GM12878 (cell line): ENCODE measurements at regions not wholly inside any gene's neighbourhood (a gene's known extent, or its start where the extent isn't known, plus 50 kb on each side); places are given as distances from the start of the nearest gene placed in this dataset.

Experiments used
- ATAC-seq: fragments of 200-7000 bp; cut with Tn5 transposase; 3 replicates; pipeline ENCODE4 v1.9.1; 2020; ENCODE audit warnings: mild to moderate bottlenecking, moderate library complexity
- BruUV-seq: library from RNA; stranded (reverse); fragments of 400-500 nt; replicated peaks from 2 replicates; lab custom pipeline; 2021; lab: Mats Ljungman, UMichigan
- CTCF ChIA-PET: fragments of 300-600 bp; sonication (Branson Sonifier 250); formaldehyde crosslinking; extraction: SDS; loops from one replicate; lab custom pipeline; 2021; ENCODE audit warnings: inconsistent platforms; lab: Yijun Ruan, JAX
- POLR2A ChIA-PET: fragments of 350-600 bp; formaldehyde crosslinking; extraction: SDS; loops from one replicate; lab custom pipeline; 2021; ENCODE audit warnings: inconsistent platforms; lab: Charles Lee
- RAD21 ChIA-PET: fragments of 300-600 bp; sonication (Branson Sonifier 250); formaldehyde crosslinking; loops from one replicate; lab custom pipeline; 2023; ENCODE audit warnings: antibody characterized with exemption; ENCODE audit not compliant: unreplicated experiment; lab: Charles Lee
- SMC1A ChIA-PET: fragments of 300-600 bp; sonication (Branson Sonifier 250); formaldehyde crosslinking; loops from one replicate; lab custom pipeline; 2023; ENCODE audit not compliant: unreplicated experiment, uncharacterized antibody; lab: Charles Lee
- DNase-seq: peaks from one replicate; pipeline ENCODE4 v3.0.0-alpha.2; 2011; ENCODE audit warnings: low read depth, low spot score
- FAIRE-seq: peaks from 3 replicates; lab custom pipeline; 2011; peaks lifted over from hg19 to GRCh38; lab: Jason Lieb, UNC
- H2AFZ ChIP-seq: 2 replicates; pipeline ENCODE4 v1.6.0; 2011; ENCODE audit warnings: low read depth, low read length, control low read depth; ENCODE audit not compliant: control insufficient read depth
- H3K27ac ChIP-seq: 2 replicates; pipeline ENCODE4 v1.5.1; 2011; ENCODE audit warnings: control low read depth; ENCODE audit not compliant: control insufficient read depth, insufficient read depth
- H3K27me3 ChIP-seq, 2 experiments: replicated peaks in 1 of 2; 2 replicates each; pipeline versions ENCODE4 v1.6.0 to v1.6.1; 2011; ENCODE audit warnings: low read length in 1 of 2; ENCODE audit not compliant: control insufficient read depth in 2 of 2, insufficient read depth in 2 of 2
- H3K36me3 ChIP-seq, 2 experiments: 2 replicates each; pipeline ENCODE4 v1.5.1; 2011; ENCODE audit warnings: low read length in 1 of 2; ENCODE audit not compliant: control insufficient read depth in 2 of 2, insufficient read depth in 2 of 2
- H3K4me1 ChIP-seq: 2 replicates; pipeline ENCODE4 v1.6.1; 2011; ENCODE audit warnings: mild to moderate bottlenecking, low read length, moderate library complexity, mixed read lengths; ENCODE audit not compliant: control insufficient read depth, insufficient read depth
- H3K4me2 ChIP-seq: 2 replicates; pipeline ENCODE4 v1.6.0; 2011; ENCODE audit warnings: control low read depth; ENCODE audit not compliant: control insufficient read depth, insufficient read depth
- H3K4me3 ChIP-seq: fragments of 200-600 bp; sonication (generic); 2 replicates; pipeline ENCODE4 v1.5.1; 2016
- H3K79me2 ChIP-seq: 2 replicates; pipeline ENCODE4 v1.6.0; 2011; ENCODE audit warnings: low read length; ENCODE audit not compliant: control insufficient read depth, insufficient read depth
- H3K9ac ChIP-seq: 2 replicates; pipeline ENCODE4 v1.8.0; 2011; ENCODE audit warnings: low read length, control low read depth, mixed read lengths; ENCODE audit not compliant: control insufficient read depth, insufficient read depth
- H3K9me3 ChIP-seq: replicated peaks from 3 replicates; pipeline ENCODE4 v1.5.1; 2011; ENCODE audit warnings: mild to moderate bottlenecking, low read length; ENCODE audit not compliant: control insufficient read depth, insufficient read depth
- H4K20me1 ChIP-seq: 2 replicates; pipeline ENCODE4 v1.6.0; 2011; ENCODE audit not compliant: control insufficient read depth, insufficient read depth
- ASH2L ChIP-seq: fragments of 300-600, 200-600 bp; sonication (generic); IDR thresholded peaks from 2 replicates; pipeline ENCODE4 v1.6.1; 2017; ENCODE audit warnings: low read depth, mild to moderate bottlenecking, borderline replicate concordance
- CEBPZ ChIP-seq: fragments of 150-350 bp; IDR thresholded peaks from 2 replicates; pipeline ENCODE4 v1.6.1; 2016; ENCODE audit warnings: low read depth, low read length
- DPF2 ChIP-seq: fragments of 450-650 bp; IDR thresholded peaks from 2 replicates; pipeline ENCODE4 v1.6.1; 2017; ENCODE audit warnings: mild to moderate bottlenecking
- ESRRA ChIP-seq: IDR thresholded peaks from 2 replicates; pipeline ENCODE4 v1.6.1; 2012; ENCODE audit warnings: mild to moderate bottlenecking, low read length, improper control_type of control experiment
- FOXK2 ChIP-seq: fragments of 450-650 bp; IDR thresholded peaks from 2 replicates; pipeline ENCODE4 v1.6.1; 2017; ENCODE audit warnings: mild to moderate bottlenecking, moderate library complexity
- IRF4 ChIP-seq: IDR thresholded peaks from 2 replicates; pipeline ENCODE4 v1.6.1; 2011; ENCODE audit warnings: low read depth, low read length
- KLF5 ChIP-seq: fragments of 450-650 bp; IDR thresholded peaks from 2 replicates; pipeline ENCODE4 v1.6.1; 2014; ENCODE audit warnings: mild to moderate bottlenecking; ENCODE audit not compliant: partially characterized antibody
- LARP7 ChIP-seq: fragments of 450-650 bp; IDR thresholded peaks from 2 replicates; pipeline ENCODE4 v1.6.1; 2017; ENCODE audit warnings: mild to moderate bottlenecking
- MEF2B ChIP-seq: fragments of 450-650 bp; IDR thresholded peaks from 2 replicates; pipeline ENCODE4 v1.6.1; 2018; ENCODE audit warnings: mild to moderate bottlenecking, moderate library complexity; ENCODE audit not compliant: partially characterized antibody, poor library complexity, severe bottlenecking
- MYC ChIP-seq: IDR thresholded peaks from 2 replicates; pipeline ENCODE4 v1.6.1; 2011; ENCODE audit warnings: mild to moderate bottlenecking, low read length, moderate library complexity, inconsistent platforms; ENCODE audit not compliant: insufficient read depth, insufficient replicate concordance, insufficient read length, severe bottlenecking
- PML ChIP-seq: IDR thresholded peaks from 2 replicates; pipeline ENCODE4 v1.6.1; 2012; ENCODE audit warnings: low read length, inconsistent platforms
- POU2F2 ChIP-seq: IDR thresholded peaks from 3 replicates; pipeline ENCODE4 v1.6.1; 2011; ENCODE audit warnings: low read depth, mild to moderate bottlenecking, low read length, borderline replicate concordance
- SP1 ChIP-seq: IDR thresholded peaks from one replicate; pipeline ENCODE4 v1.6.1; 2011; ENCODE audit warnings: low read depth, low read length
- SRF ChIP-seq, 2 experiments: IDR thresholded peaks; 2 replicates each; pipeline ENCODE4 v1.6.1; 2011; ENCODE audit warnings: low read depth in 2 of 2, low read length in 2 of 2, mild to moderate bottlenecking in 1 of 2, moderate library complexity in 1 of 2
- TARDBP ChIP-seq: IDR thresholded peaks from 2 replicates; pipeline ENCODE4 v1.6.1; 2016; ENCODE audit warnings: borderline replicate concordance
- TCF7 ChIP-seq: IDR thresholded peaks from 2 replicates; pipeline ENCODE4 v1.6.1; 2014; ENCODE audit warnings: antibody characterized with exemption, borderline replicate concordance
- WGBS: methylation state at CpG from one replicate; pipeline ENCODE4 v1.1.6; 2016; ENCODE audit warnings: low lambda C conversion rate; ENCODE audit not compliant: insufficient replicate concordance, insufficient coverage; ENCODE audit errors: missing lambda C conversion rate; 5-methylcytosine and 5-hydroxymethylcytosine counted together
- in situ Hi-C: fragments of 300-500 bp; cut with MboI; formaldehyde crosslinking; loops from 9 replicates; pipeline ENCODE4 v1.14.3; 2018; ENCODE audit warnings: mixed read lengths
- intact Hi-C: fragments of 100-400 bp; cut with micrococcal nuclease; formaldehyde crosslinking; loops from one replicate; pipeline ENCODE4 v1.14.2; 2022; ENCODE audit not compliant: unreplicated experiment
- TF ChIP-seq, protein P1 (sequence below): fragments of 450-650 bp; IDR thresholded peaks from 2 replicates; pipeline ENCODE4 v1.6.1; 2016; ENCODE audit warnings: mild to moderate bottlenecking
- TF ChIP-seq, protein P2 (sequence below): IDR thresholded peaks from 2 replicates; pipeline ENCODE4 v1.6.1; 2012; ENCODE audit warnings: low read depth, low read length, improper control_type of control experiment

DNA sequence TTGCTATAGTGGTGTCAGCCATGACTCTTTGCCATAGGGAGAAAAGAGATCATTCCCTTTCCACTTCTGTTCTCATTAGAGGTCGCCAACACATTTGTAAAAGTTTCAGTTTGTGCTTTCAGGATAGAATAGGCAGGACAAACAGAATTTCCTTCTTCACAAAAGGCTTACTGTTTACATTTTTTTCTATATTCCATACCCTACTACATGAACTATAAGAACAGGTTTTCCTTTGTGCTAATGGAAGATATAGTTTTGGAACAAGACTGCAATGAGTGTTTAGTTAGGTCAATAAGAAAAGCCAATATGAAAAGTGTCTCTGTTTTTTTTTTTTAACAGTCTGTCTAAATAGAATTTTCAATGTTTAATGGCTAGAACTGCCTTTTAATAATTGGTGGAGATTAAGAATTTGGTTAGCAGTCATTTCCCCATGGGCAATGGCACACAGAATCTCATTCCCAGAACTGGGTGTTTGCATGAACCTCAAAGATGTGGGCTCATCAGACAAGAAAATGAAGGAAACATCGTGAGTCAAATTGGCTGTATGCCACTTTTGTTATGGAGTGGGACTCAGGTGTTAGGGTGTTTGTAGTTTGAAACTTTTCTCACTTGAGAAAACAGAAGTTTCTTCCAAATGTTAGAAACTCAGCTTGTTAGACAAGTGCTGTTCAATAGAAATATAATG, 75.2 kb upstream of the PRLR start:
- in situ Hi-C loops, result no loop called here
- ChIA-PET SMC1A (interaction anchor here (1.0 to 6.5 kb wide), 3 partner anchors 13 to 97 kb away, joined by 4 to 74 read pairs (median 4); no protein-coding TSS in a partner anchor), CTCF (interaction anchor here (0.6 to 2.4 kb wide), 2 partner anchors 31 to 130 kb away, joined by 3 to 12 read pairs; no protein-coding TSS in a partner anchor), RAD21 (interaction anchor here (1.5 to 4.2 kb wide), 2 partner anchors 12 to 131 kb away, joined by 5 to 23 read pairs; no protein-coding TSS in a partner anchor), POLR2A (interaction anchor here (0.7 to 3.3 kb wide), 4 partner anchors 9 to 233 kb away, joined by 3 to 14 read pairs (median 3); no protein-coding TSS in a partner anchor)
- Histone ChIP-seq H3K9me3 (no peaks in the 10 kb centered on the region; the same call in 2 of the 3 replicates), H3K79me2 (no peaks in the 10 kb centered on the region), H2AFZ (no peak overlapping the region), H3K4me2 (no peak overlapping the region), H3K4me3 (no peak overlapping the region), H3K9ac (no peak overlapping the region), H3K27me3 (no peaks in the 10 kb centered on the region), H3K36me3 (no peaks in the 10 kb centered on the region), H3K4me1 (no peaks in the 10 kb centered on the region; the same call in 1 of the 2 replicates), H3K27ac (no peak overlapping the region), H4K20me1 (no peaks in the 10 kb centered on the region)
- no peak for FAIRE-seq
- intact Hi-C loops, result no loop called here
- ATAC-seq, result no peak
- DNase-seq, result no peak
- BruUV-seq, result no TSS peak
- TF ChIP-seq MYC (no peak), PML (no peak), CEBPZ (no peak), IRF4 (no peak), SRF (IDR thresholded peaks at IDR 0.05; ENCODE audit: low read depth in 2 of 2, low read length in 2 of 2) (no peak), POU2F2 (no peak), TARDBP (no peak), TCF7 (no peak), DPF2 (no peak), KLF5 (no peak), ESRRA (no peak), SP1 (no peak), FOXK2 (no peak), LARP7 (no peak), ASH2L (no peak), MEF2B (no peak)
- TF ChIP-seq, protein P1, sequence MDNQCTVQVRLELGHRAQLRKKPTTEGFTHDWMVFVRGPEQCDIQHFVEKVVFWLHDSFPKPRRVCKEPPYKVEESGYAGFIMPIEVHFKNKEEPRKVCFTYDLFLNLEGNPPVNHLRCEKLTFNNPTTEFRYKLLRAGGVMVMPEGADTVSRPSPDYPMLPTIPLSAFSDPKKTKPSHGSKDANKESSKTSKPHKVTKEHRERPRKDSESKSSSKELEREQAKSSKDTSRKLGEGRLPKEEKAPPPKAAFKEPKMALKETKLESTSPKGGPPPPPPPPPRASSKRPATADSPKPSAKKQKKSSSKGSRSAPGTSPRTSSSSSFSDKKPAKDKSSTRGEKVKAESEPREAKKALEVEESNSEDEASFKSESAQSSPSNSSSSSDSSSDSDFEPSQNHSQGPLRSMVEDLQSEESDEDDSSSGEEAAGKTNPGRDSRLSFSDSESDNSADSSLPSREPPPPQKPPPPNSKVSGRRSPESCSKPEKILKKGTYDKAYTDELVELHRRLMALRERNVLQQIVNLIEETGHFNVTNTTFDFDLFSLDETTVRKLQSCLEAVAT, result no peak
- TF ChIP-seq, protein P2, sequence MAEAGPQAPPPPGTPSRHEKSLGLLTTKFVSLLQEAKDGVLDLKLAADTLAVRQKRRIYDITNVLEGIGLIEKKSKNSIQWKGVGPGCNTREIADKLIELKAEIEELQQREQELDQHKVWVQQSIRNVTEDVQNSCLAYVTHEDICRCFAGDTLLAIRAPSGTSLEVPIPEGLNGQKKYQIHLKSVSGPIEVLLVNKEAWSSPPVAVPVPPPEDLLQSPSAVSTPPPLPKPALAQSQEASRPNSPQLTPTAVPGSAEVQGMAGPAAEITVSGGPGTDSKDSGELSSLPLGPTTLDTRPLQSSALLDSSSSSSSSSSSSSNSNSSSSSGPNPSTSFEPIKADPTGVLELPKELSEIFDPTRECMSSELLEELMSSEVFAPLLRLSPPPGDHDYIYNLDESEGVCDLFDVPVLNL, result no peak
- 10% methylated on average over 2 of the region's 2 CpGs for WGBS
